ENCODE measurements at regions not wholly inside any gene's neighbourhood (a gene's known extent, or its start where the extent isn't known, plus 50 kb on each side); places are given as distances from the start of the nearest gene placed in this dataset.

DNA sequence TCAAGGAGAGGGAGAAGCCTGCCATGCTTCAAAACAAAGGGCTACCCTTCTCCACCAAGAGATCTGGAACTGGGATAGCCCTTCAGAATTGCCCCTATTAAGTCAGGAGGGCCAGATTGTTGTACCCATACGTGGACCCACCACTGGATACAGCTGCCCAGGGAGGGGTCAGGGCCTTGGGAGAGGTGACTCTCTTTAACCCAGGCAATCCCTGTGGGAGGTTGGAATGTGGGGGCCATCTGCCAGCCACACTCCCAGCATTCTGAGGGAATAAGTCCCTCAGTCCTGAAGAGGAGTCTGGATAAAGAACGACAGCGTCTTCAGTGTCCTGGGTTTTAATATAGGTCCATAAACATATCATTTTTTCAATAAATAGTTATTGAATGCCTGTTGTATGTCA, 588.2 kb upstream of the TENM4 start:
- TF ChIP-seq, protein P1, sequence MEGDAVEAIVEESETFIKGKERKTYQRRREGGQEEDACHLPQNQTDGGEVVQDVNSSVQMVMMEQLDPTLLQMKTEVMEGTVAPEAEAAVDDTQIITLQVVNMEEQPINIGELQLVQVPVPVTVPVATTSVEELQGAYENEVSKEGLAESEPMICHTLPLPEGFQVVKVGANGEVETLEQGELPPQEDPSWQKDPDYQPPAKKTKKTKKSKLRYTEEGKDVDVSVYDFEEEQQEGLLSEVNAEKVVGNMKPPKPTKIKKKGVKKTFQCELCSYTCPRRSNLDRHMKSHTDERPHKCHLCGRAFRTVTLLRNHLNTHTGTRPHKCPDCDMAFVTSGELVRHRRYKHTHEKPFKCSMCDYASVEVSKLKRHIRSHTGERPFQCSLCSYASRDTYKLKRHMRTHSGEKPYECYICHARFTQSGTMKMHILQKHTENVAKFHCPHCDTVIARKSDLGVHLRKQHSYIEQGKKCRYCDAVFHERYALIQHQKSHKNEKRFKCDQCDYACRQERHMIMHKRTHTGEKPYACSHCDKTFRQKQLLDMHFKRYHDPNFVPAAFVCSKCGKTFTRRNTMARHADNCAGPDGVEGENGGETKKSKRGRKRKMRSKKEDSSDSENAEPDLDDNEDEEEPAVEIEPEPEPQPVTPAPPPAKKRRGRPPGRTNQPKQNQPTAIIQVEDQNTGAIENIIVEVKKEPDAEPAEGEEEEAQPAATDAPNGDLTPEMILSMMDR (IDR thresholded peaks at IDR 0.05; ENCODE audit: low read depth, low read length, missing input control), result no peak
- no peak for TF ChIP-seq RAD21 (IDR thresholded peaks at IDR 0.05)
- TF ChIP-seq, protein P2, sequence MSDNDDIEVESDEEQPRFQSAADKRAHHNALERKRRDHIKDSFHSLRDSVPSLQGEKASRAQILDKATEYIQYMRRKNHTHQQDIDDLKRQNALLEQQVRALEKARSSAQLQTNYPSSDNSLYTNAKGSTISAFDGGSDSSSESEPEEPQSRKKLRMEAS (IDR thresholded peaks at IDR 0.05), result no peak
- no peak for TF ChIP-seq GABPA (IDR thresholded peaks at IDR 0.05 in 1 of 2, conservative IDR thresholded peaks at IDR 0.05 in 1 of 2)
- TF ChIP-seq, protein P3, sequence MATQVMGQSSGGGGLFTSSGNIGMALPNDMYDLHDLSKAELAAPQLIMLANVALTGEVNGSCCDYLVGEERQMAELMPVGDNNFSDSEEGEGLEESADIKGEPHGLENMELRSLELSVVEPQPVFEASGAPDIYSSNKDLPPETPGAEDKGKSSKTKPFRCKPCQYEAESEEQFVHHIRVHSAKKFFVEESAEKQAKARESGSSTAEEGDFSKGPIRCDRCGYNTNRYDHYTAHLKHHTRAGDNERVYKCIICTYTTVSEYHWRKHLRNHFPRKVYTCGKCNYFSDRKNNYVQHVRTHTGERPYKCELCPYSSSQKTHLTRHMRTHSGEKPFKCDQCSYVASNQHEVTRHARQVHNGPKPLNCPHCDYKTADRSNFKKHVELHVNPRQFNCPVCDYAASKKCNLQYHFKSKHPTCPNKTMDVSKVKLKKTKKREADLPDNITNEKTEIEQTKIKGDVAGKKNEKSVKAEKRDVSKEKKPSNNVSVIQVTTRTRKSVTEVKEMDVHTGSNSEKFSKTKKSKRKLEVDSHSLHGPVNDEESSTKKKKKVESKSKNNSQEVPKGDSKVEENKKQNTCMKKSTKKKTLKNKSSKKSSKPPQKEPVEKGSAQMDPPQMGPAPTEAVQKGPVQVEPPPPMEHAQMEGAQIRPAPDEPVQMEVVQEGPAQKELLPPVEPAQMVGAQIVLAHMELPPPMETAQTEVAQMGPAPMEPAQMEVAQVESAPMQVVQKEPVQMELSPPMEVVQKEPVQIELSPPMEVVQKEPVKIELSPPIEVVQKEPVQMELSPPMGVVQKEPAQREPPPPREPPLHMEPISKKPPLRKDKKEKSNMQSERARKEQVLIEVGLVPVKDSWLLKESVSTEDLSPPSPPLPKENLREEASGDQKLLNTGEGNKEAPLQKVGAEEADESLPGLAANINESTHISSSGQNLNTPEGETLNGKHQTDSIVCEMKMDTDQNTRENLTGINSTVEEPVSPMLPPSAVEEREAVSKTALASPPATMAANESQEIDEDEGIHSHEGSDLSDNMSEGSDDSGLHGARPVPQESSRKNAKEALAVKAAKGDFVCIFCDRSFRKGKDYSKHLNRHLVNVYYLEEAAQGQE (IDR thresholded peaks at IDR 0.05), result no peak
- no peak for TF ChIP-seq SP1 (IDR thresholded peaks at IDR 0.05)
- TF ChIP-seq EGR1 (IDR thresholded peaks at IDR 0.05; ENCODE audit: low read depth in 2 of 2), result no peak
- no peak for TF ChIP-seq YY1 (IDR thresholded peaks at IDR 0.05)
- no peak for TF ChIP-seq JUND (IDR thresholded peaks at IDR 0.05)
- no peak for TF ChIP-seq FOXA1 (IDR thresholded peaks at IDR 0.05)
- no peak for TF ChIP-seq TAF1 (conservative IDR thresholded peaks at IDR 0.05)
- TF ChIP-seq, protein P4, sequence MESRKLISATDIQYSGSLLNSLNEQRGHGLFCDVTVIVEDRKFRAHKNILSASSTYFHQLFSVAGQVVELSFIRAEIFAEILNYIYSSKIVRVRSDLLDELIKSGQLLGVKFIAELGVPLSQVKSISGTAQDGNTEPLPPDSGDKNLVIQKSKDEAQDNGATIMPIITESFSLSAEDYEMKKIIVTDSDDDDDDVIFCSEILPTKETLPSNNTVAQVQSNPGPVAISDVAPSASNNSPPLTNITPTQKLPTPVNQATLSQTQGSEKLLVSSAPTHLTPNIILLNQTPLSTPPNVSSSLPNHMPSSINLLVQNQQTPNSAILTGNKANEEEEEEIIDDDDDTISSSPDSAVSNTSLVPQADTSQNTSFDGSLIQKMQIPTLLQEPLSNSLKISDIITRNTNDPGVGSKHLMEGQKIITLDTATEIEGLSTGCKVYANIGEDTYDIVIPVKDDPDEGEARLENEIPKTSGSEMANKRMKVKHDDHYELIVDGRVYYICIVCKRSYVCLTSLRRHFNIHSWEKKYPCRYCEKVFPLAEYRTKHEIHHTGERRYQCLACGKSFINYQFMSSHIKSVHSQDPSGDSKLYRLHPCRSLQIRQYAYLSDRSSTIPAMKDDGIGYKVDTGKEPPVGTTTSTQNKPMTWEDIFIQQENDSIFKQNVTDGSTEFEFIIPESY (IDR thresholded peaks at IDR 0.05), result no peak
- TF ChIP-seq NR2F2 (IDR thresholded peaks at IDR 0.05), result no peak

Data from liver (tissue), 3 donors.